ENCODE measurements at regions not wholly inside any gene's neighbourhood (a gene's known extent, or its start where the extent isn't known, plus 50 kb on each side); places are given as distances from the start of the nearest gene placed in this dataset.
A peak's percentile ranks its signal among the peaks of the same experiment; 100 is the strongest.
"Not testable (repeated sequence)": the region's sequence is repeated elsewhere in the genome, so short reads cannot be mapped to it uniquely, and the experiment has no call there.

DNA sequence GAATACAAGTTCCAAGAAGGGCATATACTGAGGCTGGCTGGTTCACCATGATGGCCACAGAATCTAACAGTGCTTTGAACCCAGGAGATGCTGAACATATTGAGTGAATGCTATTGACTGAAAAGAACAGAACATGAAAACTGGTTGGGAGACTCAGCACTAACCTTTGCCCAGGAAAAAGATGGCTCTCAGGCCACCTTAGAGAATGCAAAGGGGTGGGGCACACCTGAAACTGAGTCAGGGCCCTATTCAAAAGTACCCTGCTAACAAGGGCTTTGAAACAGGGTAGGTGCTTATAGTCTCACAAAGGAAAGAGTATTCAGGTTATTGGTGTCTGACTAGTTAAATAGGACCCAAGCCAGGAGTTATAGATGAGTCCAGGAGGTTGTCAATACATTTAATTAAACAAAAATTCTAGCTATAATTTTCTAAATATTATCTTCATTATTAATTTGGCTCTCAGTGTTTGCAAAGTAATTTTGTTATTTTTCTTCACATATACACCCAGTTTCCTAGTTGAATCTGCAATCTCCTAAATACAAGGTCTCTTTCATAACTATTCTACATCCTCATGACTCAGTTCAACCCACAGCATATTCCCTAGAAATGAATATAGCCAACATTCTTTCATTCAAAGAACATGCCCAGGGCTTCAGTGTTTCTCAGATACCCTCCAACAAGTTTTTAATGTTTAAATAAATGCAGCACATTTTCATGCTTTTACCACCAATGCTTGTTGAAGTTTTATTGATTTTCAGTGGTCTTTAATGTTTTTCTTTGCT is 144.2 kb upstream of the RAPGEF2 start:
- no peak for DNase-seq (ENCODE audit: low spot score)

- DNase-seq (ENCODE audit: low spot score), result no peak
Measured at GRCh38 chr4:158962393-158962792, 140.5 kb upstream of the RAPGEF2 start.

DNA sequence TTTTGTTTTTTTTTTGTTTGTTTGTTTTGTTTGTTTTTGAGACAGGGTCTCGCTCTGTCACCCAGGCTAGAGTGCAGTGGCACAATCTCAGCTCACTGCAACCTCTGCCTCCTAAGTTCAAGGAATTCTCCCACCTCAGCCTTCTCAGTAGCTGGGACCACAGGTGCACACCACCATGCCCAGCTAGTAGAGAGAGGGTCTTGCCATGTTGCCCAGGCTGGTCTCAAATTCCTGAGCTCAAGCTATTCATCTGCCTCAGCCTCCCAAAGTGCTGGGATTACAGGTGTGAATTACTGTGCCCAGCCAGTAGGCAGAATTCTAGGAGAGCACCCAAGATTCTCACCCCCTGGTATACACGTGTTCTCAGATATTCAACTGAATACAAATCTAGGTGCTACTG is 139.6 kb upstream of the RAPGEF2 start:
- DNase-seq (ENCODE audit: low spot score), result not testable (repeated sequence)

GRCh38 chr4:158964114-158964727 is 138.7 kb upstream of the RAPGEF2 start:
- no peak for DNase-seq (ENCODE audit: low spot score)

DNA sequence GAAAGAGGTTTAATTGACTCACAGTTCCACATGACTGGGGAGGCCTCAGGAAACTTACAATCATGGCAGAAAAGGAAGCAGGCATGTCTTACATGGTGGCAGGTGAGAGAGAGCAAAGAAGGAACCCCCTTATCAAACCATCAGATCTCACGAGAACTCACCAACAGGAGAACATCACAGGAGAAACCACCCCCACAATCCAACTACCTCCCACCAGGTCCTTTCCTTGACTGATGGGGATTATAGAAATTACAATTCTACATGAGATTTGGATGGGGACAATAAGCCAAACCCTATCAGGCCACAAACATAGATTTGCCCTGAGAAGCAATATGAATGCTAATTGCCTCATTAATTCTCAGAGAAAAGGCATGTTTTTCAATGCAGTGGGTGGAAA is 138.2 kb upstream of the RAPGEF2 start:
- DNase-seq (ENCODE audit: low spot score), result no peak

- peak; percentile 52 for DNase-seq (ENCODE audit: low spot score)
Measured at GRCh38 chr4:158965226-158965625, 137.7 kb upstream of the RAPGEF2 start.

DNA sequence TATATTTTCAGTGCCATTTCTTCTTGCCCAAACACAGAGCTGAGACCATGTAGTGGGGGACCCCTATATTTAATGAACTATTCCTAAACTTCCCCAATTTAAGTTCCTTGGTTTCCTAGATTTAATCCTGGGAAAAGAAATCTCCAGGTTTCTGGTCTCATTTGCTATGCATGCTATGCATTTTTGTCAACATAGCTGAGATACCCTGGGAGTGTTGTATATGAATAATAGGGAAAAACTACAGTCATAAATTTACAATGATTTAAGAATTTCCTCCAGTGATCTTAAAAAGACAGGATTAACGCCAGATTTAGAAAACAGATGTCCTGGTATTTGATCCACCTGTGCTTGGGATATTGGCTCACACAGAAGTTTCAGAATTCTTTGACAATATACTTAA is 136.8 kb upstream of the RAPGEF2 start:
- no peak for DNase-seq (ENCODE audit: low spot score)

DNA sequence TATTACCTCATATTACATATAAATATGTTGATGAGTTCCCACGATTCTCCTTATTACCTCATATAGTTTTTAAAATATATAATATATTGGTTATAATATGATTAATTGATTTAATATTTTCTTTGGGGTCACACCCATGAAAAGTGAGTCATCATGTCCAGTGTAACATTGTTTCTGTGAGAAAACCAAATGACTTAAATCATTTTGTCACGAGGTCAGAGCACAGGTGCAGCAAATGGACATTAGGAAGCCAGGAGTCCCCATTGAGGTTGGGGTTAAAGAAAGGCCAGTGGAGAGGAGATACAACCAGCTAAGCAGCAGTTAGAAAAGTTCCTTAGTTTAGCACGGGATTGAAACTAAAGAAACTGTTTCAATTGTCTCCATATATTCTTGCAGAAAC is 133.9 kb upstream of the RAPGEF2 start:
- no peak for DNase-seq (ENCODE audit: low spot score)

DNA sequence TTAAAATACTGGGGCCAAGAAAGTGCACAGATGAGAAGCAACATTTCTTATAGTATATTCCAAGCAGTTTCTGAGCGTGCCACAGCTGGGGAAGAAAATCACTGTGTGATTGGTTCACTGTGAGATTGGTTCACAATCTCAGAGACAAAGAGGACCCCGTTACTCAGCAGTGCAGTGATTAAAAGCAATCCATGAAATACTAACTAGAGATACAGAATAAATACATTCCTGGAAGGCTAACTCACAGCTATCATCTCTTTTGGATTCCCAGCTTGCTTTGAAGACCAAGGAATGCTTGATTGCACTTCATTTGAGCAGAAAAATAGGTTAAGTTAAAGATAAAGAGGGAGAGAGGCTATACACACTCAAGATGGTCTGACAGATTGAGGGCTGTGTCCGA is 132.1 kb upstream of the RAPGEF2 start:
- peak; percentile 13 for DNase-seq (ENCODE audit: low spot score)

GRCh38 chr4:158974438-158974837 is 128.4 kb upstream of the RAPGEF2 start:
- not testable (repeated sequence) for DNase-seq (ENCODE audit: low spot score)

- not testable (repeated sequence) for DNase-seq (ENCODE audit: low spot score)
Measured at GRCh38 chr4:158980711-158981110, 122.2 kb upstream of the RAPGEF2 start.

GRCh38 chr4:158991534-158992155 is 111.2 kb upstream of the RAPGEF2 start:
- no peak for DNase-seq (ENCODE audit: low spot score)

DNA sequence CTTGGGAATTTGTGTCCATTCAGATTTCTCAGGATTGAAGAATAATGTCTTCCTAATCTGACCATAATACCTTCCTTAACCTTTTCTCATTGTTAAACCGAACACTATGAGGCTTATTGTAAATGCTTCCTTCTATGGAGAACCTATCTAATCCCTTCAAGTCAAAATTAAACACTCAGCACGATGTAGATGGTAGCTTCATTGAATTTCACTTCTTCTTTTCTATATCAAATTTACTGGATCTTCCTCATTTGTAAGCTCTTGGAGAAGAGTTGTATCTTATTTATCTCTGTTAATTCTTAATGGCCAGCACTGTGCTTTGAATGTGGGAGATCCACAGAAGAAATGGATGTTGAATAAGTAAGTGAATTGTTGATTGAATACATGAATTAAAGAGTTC is 109.0 kb upstream of the RAPGEF2 start:
- DNase-seq (ENCODE audit: low spot score), result no peak

GRCh38 chr4:158995040-158995439 is 107.8 kb upstream of the RAPGEF2 start:
- DNase-seq (ENCODE audit: low spot score), result no peak

- DNase-seq (ENCODE audit: low spot score), result no peak
Measured at GRCh38 chr4:158995965-158996364, 106.9 kb upstream of the RAPGEF2 start.

- DNase-seq (ENCODE audit: low spot score), result peak; percentile 98
Measured at GRCh38 chr4:158996669-158997074, 106.2 kb upstream of the RAPGEF2 start.

DNA sequence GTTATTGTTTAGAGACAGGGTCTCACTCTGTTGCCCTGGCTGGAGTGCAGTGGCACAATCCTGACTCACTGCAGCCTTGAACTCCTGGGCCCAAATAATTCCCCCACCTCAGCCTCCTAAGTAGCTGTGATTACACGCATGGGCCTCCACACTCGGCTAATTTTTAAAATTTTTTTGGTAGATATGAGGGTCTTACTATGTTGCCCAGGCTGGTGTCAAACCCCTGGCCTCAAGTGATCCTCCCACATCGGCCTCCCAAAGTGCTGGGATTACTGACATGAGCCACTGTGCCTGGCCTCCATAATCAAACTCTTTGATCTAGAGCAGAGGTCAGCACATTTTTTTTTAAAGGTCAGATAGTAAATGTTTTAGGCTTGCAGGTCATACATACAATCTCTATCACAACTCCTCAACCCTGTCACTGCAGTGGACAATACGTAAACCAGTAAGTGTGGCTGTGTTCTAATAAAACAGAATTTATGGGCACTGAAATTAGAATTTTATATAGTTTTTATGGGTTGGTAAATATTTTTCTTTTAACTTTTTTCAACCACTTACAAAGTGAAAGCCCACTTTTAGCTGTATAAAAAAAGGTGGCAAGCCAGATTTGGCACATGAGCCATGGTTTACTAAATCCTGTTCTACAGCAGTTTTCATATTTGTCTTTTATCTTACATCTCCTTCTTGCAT is 105.1 kb upstream of the RAPGEF2 start:
- no peak for DNase-seq (ENCODE audit: low spot score)

DNA sequence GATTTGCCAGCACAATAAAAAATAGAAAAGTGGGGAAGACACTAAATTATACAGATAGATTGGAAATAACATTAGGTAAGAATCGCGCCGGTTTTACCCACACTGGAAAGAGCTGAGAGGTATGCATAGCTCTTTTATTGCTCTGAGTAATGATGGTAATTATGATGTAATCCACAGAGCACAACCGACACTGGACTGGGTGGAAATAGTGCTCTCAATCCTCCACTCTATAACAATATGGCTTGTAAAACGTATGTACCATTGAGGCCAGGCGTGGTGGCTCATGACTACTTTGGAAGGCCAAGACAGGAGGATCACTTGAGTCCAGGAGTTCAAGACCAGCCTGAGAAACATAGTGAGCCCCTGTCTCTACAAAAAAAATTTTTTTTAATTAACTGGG is 104.3 kb upstream of the RAPGEF2 start:
- DNase-seq (ENCODE audit: low spot score), result peak; percentile 18

- no peak for DNase-seq (ENCODE audit: low spot score)
Measured at GRCh38 chr4:158999166-158999682, 103.7 kb upstream of the RAPGEF2 start.

DNA sequence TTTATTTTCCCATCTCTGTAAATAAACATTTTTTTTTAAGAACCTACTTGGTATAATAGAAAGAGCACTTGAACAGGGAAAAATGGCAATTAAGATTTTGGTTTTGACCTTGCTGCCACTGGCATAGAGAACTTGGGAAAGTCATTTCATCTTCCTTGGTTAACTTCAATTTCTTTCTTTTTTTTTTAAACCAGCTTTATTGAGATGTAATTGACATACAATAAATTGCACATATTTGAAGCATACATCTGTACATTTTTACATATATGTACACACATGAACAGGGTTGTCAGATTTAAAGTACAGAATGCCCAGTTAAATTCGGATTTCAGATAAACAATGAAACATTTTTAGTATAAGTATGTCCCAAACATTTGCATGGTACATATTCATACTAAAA is 103.0 kb upstream of the RAPGEF2 start:
- no peak for DNase-seq (ENCODE audit: low spot score)

- no peak for DNase-seq (ENCODE audit: low spot score)
Measured at GRCh38 chr4:159002950-159003349, 99.9 kb upstream of the RAPGEF2 start.

DNA sequence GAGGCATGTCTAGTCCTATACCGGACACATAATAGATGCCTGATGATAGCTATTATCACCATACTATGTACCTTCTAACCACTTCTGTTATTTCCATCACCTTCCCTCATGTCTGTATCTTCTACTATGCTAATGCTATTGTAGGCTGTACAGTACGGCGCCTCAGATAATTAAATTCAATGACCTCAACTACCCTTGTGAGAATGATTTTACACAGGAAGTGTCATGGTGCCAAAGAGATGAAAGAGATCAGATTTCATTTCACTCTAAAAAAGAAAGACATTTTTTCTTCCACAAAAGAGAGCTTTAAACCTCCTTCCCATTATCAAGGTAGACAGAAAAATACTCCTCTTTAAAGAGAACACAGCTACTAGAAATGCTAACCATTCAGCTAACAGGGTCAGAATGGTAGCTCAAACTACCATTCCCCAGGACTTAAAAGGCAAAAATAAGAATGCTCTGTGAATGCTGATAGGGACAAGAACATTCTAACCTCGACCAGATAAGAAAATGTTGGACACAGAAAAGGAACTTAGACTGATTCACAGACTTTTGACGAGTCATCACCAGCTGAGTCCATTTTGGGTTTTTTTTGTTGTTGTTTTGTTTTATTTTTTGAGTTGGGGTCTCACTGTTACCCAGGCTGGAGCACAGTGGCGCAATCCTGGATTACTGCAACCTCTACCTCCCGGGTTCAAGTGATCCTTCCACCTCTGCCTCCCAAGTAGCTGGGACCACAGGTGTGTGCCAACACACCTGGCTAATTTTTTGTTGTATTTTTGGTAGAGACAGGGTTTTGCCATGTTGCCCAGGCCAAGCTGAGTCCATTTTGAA is 99.2 kb upstream of the RAPGEF2 start:
- DNase-seq (ENCODE audit: low spot score), result peak; percentile 43
